ENCODE measurements at regions not wholly inside any gene's neighbourhood (a gene's known extent, or its start where the extent isn't known, plus 50 kb on each side); places are given as distances from the start of the nearest gene placed in this dataset.

DNA sequence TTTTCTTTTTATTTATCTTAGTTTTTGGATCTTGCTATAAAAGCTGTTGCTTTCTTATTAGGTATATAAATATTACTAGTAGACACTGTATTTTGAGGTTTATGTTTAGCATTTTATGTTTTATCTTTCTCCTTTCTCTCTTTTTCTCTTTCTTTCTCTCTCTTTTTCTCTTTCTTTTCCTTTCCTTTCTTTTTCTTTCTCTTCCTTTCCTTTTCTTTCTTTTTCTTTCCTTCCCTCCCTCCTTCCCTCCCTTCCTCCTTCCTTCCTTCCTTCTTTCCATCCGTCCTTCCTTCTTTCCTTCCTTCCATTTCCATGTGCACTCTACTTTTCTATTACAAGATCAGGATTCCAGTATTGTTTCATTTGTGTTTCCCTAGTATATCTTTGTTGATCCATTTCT, 814.8 kb downstream of the KCNJ3 start:
- Histone ChIP-seq H3K9me1 (replicated peaks; ENCODE audit: control insufficient read depth, extremely low read depth, insufficient read depth, low read length) (no peaks in the 10 kb centered on the region), H2AFZ (ENCODE audit: low read depth, low read length) (no peak overlapping the region), H3K4me2 (ENCODE audit: insufficient read depth, low read length) (no peak overlapping the region), H3K9ac (replicated peaks; ENCODE audit: extremely low read depth, insufficient read depth, low read length) (no peak overlapping the region), H3K27ac (ENCODE audit: insufficient read depth, low read depth, low read length) (no peak overlapping the region), H3K9me3 (replicated peaks; ENCODE audit: control insufficient read depth, insufficient read depth, low read length) (no peaks in the 10 kb centered on the region), H4K20me1 (replicated peaks; ENCODE audit: control insufficient read depth, extremely low read depth, insufficient read depth, low read length) (no peaks in the 10 kb centered on the region), H3K4me1 (ENCODE audit: control insufficient read depth, extremely low read depth, insufficient read depth, low read length) (no peaks in the 10 kb centered on the region), H3K27me3 (ENCODE audit: control insufficient read depth in 2 of 2, insufficient read depth in 2 of 2, low read length in 2 of 2) (no peaks in the 10 kb centered on the region), H3K4me3 (replicated peaks in 1 of 3; ENCODE audit: insufficient read depth in 1 of 3, low read depth in 1 of 3, low read length in 3 of 3) (no peak overlapping the region), H3K79me2 (ENCODE audit: control insufficient read depth, insufficient read depth, low read length) (no peaks in the 10 kb centered on the region), H3K36me3 (ENCODE audit: control insufficient read depth in 2 of 2, extremely low read depth in 1 of 2, insufficient read depth in 2 of 2, low read length in 2 of 2) (no peaks in the 10 kb centered on the region)
- ChIA-PET CTCF (no interaction called here), POLR2A (no interaction called here)
- dilution Hi-C loops (cut with MboI; ENCODE audit: extremely low pct_ligation_motif_present, low sequenced_read_pairs): no loop called here
- DNase-seq (ENCODE audit: low read depth, low spot score): no peak
- TF ChIP-seq POLR2A (IDR thresholded peaks at IDR 0.05; ENCODE audit: low read depth, low read length): no peak
- TF ChIP-seq, protein P1, sequence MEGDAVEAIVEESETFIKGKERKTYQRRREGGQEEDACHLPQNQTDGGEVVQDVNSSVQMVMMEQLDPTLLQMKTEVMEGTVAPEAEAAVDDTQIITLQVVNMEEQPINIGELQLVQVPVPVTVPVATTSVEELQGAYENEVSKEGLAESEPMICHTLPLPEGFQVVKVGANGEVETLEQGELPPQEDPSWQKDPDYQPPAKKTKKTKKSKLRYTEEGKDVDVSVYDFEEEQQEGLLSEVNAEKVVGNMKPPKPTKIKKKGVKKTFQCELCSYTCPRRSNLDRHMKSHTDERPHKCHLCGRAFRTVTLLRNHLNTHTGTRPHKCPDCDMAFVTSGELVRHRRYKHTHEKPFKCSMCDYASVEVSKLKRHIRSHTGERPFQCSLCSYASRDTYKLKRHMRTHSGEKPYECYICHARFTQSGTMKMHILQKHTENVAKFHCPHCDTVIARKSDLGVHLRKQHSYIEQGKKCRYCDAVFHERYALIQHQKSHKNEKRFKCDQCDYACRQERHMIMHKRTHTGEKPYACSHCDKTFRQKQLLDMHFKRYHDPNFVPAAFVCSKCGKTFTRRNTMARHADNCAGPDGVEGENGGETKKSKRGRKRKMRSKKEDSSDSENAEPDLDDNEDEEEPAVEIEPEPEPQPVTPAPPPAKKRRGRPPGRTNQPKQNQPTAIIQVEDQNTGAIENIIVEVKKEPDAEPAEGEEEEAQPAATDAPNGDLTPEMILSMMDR (IDR thresholded peaks at IDR 0.05; ENCODE audit: extremely low read depth in 1 of 2, insufficient read depth in 1 of 2, low read depth in 1 of 2, low read length in 2 of 2): no peak
- BruUV-seq (replicated peaks): no TSS peak
- intact Hi-C loops (cut with micrococcal nuclease): no loop called here
- no peak for FAIRE-seq

DNA sequence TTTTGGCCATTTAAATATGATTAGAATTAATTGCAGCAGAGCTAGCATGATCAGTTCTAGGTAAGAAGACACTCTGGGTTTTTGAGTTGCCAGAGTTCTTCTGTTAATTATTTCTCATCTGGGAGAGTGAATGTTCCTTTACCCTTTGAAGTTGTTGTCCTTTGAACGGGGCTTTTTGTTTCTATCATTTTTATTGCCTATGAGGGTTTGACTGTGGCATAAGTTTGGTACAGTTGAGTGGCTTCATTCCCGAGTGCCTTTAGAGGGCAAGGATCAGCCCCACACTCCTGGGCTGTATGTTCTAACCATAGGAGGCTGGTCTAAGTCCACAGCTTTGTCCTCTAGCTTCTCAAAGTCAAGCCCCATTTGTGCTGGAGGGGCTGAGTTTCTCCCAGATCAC, 804.3 kb downstream of the KCNJ3 start:
- BruUV-seq (replicated peaks): no TSS peak
- TF ChIP-seq JUN (IDR thresholded peaks at IDR 0.05; ENCODE audit: borderline replicate concordance, insufficient read depth, insufficient read length, low read depth): no peak
- TF ChIP-seq GATA2 (IDR thresholded peaks at IDR 0.05; ENCODE audit: insufficient read depth, insufficient read length, low read depth, low read length): no peak
- no peak for TF ChIP-seq MYC (IDR thresholded peaks at IDR 0.05; ENCODE audit: low read depth, low read length)
- TF ChIP-seq EZH2 (IDR thresholded peaks at IDR 0.05; ENCODE audit: borderline replicate concordance, low read depth, low read length, severe bottlenecking): no peak
- TF ChIP-seq POLR2A (IDR thresholded peaks at IDR 0.05; ENCODE audit: low read depth, low read length): no peak
- no peak for TF ChIP-seq FOS (IDR thresholded peaks at IDR 0.05; ENCODE audit: borderline replicate concordance, insufficient read depth, low read length)
- TF ChIP-seq POLR2AphosphoS5 (IDR thresholded peaks at IDR 0.05; ENCODE audit: insufficient read depth, low read depth, low read length): no peak
- TF ChIP-seq, protein P1 (IDR thresholded peaks at IDR 0.05; ENCODE audit: extremely low read depth in 1 of 2, insufficient read depth in 1 of 2, low read depth in 1 of 2, low read length in 2 of 2): no peak
- TF ChIP-seq, protein P2, sequence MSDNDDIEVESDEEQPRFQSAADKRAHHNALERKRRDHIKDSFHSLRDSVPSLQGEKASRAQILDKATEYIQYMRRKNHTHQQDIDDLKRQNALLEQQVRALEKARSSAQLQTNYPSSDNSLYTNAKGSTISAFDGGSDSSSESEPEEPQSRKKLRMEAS (IDR thresholded peaks at IDR 0.05; ENCODE audit: insufficient read depth, insufficient read length): no peak
- no peaks in the 10 kb centered on the region for H4K20me1 ChIP-seq (replicated peaks; ENCODE audit: control insufficient read depth, extremely low read depth, insufficient read depth, low read length)
- H3K4me2 ChIP-seq (ENCODE audit: insufficient read depth, low read length): no peak overlapping the region
- no peaks in the 10 kb centered on the region for H3K79me2 ChIP-seq (ENCODE audit: control insufficient read depth, insufficient read depth, low read length)
- no peaks in the 10 kb centered on the region for H3K9me3 ChIP-seq (replicated peaks; ENCODE audit: control insufficient read depth, insufficient read depth, low read length)
- no peak overlapping the region for H3K4me3 ChIP-seq (replicated peaks in 1 of 3; ENCODE audit: insufficient read depth in 1 of 3, low read depth in 1 of 3, low read length in 3 of 3)
- H3K36me3 ChIP-seq (ENCODE audit: control insufficient read depth in 2 of 2, extremely low read depth in 1 of 2, insufficient read depth in 2 of 2, low read length in 2 of 2): no peaks in the 10 kb centered on the region
- no peak for FAIRE-seq
- no peak for DNase-seq (ENCODE audit: low read depth, low spot score)
- H3K4me1 ChIP-seq (ENCODE audit: control insufficient read depth, extremely low read depth, insufficient read depth, low read length): no peaks in the 10 kb centered on the region
- dilution Hi-C loops (cut with MboI; ENCODE audit: extremely low pct_ligation_motif_present, low sequenced_read_pairs): no loop called here
- H3K9ac ChIP-seq (replicated peaks; ENCODE audit: extremely low read depth, insufficient read depth, low read length): no peak overlapping the region
- no peaks in the 10 kb centered on the region for H3K9me1 ChIP-seq (replicated peaks; ENCODE audit: control insufficient read depth, extremely low read depth, insufficient read depth, low read length)
- CTCF ChIA-PET: no interaction called here
- H3K27ac ChIP-seq (ENCODE audit: insufficient read depth, low read depth, low read length): no peak overlapping the region
- intact Hi-C loops (cut with micrococcal nuclease): no loop called here
- POLR2A ChIA-PET: no interaction called here
- H3K27me3 ChIP-seq (ENCODE audit: control insufficient read depth in 2 of 2, insufficient read depth in 2 of 2, low read length in 2 of 2): no peaks in the 10 kb centered on the region
- no peak overlapping the region for H2AFZ ChIP-seq (ENCODE audit: low read depth, low read length)
